ENCODE measurements at regions not wholly inside any gene's neighbourhood (a gene's known extent, or its start where the extent isn't known, plus 50 kb on each side); places are given as distances from the start of the nearest gene placed in this dataset.
"Not testable (repeated sequence)": the region's sequence is repeated elsewhere in the genome, so short reads cannot be mapped to it uniquely, and the experiment has no call there.

DNA sequence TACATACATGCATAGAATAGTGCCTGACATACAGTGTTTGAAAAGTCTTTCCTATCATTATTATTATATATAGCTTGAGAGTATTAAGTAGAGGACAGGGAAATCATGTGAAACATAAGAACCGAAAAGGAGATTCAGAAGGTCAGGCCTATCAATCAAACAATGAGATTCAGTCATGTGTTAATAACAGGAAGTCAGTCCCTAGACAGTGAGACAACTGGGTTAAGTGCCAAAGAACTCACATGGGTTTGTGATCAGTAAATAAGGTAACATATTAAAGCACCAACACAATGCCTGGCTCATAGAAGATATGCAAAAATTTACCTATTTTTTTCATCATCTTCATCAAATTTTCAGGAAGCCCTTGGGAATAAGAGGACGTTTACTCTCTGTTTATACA is 174.3 kb upstream of the FAT3 start:
- intact Hi-C loops (cut with DNase I) = no loop called here
- no peak for DNase-seq (ENCODE audit: missing footprints)
- no peak for ATAC-seq

DNA sequence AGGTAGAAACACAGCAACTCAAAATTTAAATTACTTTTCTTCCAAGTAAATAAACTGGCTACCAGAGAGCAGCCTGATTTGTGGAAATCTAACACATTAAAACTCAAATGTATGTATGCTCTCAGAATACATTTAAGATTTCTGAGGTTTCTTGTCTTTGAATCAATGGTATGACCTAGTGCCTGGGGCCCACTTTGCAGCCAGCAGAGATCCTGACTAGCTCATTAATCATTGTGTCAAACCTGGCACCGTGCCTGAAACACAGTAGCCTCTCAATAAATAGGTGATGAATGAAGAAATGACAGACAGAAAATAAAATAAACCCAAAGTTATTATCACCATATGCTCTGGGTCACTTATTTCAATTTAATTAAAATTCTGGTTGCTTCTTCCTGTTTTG is 176.2 kb upstream of the FAT3 start:
- ATAC-seq = no peak
- intact Hi-C loops (cut with DNase I) = no loop called here
- no peak for DNase-seq (ENCODE audit: missing footprints)

DNA sequence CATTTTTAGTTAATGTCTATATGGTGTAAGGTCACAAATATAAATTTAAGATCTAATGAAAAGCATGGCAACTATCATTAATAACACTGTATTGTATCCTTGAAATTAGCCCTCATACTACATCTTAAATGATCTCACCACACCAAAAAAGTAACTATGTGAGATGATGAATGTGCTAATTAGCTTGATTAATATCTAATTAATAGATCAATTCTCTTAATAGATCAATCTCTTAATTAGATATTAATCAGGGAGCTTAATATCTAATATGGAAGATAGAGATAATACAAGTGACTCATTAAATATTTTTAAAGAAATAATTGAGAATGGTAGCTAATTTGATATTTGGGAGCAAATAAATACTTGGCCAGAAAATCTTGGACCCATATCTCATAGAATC is 178.5 kb upstream of the FAT3 start:
- intact Hi-C loops (cut with DNase I) = no loop called here
- DNase-seq (ENCODE audit: missing footprints) = no peak
- ATAC-seq = no peak

DNA sequence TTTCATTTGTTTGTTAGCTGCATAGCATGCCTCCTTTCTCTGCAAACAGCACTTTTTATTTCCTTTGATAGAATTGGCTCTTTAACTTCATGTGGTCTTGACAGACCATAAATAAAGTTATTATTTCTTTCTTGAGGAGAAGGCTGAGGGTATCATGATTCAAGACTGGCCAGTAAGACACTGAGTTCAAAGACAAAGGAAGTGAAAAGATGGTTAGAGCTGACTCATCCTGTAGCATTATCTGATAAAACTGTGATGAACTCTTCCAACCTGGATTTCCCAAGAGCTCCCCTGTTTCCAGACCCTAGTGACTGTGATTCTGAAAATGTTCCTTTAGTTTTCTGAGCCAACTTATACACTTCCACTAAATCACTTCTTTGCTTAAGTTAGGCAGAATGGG is 179.3 kb upstream of the FAT3 start:
- intact Hi-C loops (cut with DNase I) = no loop called here
- ATAC-seq (no peak), DNase-seq (ENCODE audit: missing footprints) (no peak)

DNA sequence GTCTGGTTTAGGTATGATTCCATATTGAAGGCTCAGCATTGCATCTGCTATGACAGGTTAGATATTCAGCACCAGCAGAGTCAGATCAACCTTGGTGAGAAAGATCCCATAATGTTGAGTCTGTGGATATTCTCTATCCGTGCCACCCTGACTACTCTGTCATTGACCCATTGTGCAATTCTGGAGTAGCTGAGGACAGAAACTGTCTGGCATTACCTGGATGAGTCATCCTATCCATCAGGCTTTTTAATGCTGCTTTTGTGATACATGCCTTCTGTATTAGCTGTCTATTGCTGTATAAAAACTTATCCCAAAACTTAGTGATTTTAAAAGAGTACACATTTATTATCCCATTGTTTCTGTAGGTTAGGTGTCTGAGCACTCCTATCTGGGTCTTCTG is 189.1 kb upstream of the FAT3 start:
- intact Hi-C loops (cut with DNase I) = no loop called here
- DNase-seq (ENCODE audit: missing footprints) (no peak), ATAC-seq (no peak)

DNA sequence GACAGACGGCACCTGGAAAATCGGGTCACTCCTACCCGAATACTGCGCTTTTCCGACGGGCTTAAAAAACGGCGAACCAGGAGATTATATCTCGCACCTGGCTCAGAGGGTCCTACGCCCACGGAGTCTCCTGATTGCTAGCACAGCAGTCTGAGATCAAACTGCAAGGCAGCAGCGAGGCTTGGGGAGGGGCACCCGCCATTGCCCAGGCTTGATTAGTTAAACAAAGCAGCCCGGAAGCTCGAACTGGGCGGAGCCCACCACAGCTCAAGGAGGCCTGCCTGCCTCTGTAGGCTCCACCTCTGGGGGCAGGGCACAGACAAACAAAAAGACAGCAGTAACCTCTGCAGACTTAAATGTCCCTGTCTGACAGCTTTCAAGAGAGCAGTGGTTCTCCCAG is 197.5 kb upstream of the FAT3 start:
- ATAC-seq; DNase-seq (ENCODE audit: missing footprints); intact Hi-C loops (cut with DNase I): not testable (repeated sequence)

DNA sequence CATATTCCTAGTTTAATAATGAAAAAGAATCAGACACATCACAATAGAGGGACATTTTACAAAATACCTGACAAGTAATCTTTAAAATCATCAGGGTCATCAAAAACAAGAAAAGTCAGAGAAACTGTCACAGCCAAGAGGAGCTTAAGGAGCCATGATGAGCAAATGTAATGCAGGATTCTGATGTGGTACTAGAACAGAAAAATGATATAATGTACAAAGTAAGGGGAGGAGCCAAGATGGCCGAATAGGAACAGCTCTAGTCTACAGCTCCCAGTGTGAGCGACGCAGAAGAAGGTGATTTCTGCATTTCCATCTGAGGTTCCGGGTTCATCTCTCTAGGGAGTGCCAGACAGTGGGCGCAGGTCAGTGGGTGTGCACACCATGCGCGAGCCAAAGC is 198.0 kb upstream of the FAT3 start:
- ATAC-seq (no peak), DNase-seq (ENCODE audit: missing footprints) (no peak)
- intact Hi-C loops (cut with DNase I) = no loop called here

DNA sequence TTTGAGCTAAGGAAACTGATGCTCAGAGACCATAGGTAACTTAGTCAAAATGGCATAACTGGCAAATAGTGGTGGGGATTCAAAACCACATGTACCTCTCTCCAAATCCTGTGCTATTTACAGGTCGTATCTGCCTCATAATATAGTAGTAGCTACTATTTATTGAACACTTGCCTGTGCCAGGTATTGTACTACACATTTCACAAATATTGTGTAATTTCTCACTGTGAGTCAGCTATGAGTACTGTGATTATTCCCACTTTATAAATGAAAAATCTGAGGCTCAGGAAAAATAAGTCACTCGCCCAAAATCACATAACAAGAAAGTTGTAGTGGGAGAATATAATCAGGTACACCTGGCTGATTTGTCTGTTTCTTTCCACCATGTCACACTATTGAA is 199.8 kb upstream of the FAT3 start:
- DNase-seq (ENCODE audit: missing footprints) (no peak), ATAC-seq (no peak)
- intact Hi-C loops (cut with DNase I) = no loop called here

DNA sequence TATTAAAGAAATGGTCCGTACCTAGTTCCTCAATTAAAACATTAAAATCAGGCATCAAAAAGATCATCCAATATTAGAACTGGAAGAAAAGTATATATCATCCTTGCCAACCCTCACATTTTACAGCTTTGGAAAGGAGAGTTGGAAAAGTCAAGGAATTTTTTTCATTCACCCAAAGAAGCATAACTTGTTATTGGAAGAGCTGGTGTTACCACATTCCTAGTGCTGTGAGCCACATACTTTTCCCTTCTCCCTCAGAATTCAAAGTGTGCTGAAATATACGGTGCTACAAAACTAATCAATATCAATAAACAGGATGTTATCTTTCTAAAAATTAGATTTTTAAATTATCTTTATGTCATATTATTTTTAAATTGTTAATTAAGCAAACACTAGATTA is 202.1 kb upstream of the FAT3 start:
- intact Hi-C loops (cut with DNase I) = no loop called here
- ATAC-seq (no peak), DNase-seq (ENCODE audit: missing footprints) (no peak)

DNA sequence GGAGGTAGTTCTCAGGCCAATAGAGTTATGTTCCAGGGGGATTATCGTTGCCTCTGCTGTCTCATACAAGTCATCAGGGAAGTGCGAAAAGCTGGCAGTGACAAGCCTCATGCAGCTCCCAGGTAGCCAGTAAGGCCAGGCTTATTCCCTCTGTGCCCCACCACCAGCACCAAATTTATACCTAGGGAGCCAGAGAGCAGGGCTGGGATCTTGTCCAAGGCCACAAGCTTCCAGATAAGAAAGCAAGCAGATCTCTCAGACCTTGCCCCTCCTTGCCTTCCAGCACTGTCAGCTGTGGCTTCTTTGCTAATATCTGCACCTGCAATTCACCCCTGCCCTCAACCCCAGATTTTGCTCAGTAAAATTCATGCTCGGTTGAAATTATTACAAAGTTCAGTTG is 206.3 kb upstream of the FAT3 start:
- DNase-seq (ENCODE audit: missing footprints) (no peak), ATAC-seq (peak; percentile 23)
- intact Hi-C loops (cut with DNase I) = no loop called here

DNA sequence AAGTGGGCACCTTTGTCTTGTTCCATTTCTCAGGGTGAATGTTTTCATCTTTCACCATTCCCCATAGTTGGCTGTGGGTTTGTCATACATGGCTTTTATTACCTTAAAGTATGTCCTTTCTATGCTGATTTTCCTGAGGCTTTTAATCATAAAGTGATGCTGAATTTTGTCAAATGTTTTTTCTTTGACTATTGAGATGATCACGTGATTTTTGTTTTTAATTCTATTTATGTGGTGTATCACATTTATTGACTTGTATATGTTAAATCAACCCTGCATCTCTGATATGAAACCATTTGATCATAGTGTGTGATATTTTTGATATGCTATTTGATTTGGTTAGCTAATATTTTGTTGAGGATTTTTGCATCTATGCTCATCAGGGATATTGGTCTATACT is 216.4 kb upstream of the FAT3 start:
- ATAC-seq (no peak), DNase-seq (ENCODE audit: missing footprints) (no peak)
- intact Hi-C loops (cut with DNase I) = no loop called here

DNA sequence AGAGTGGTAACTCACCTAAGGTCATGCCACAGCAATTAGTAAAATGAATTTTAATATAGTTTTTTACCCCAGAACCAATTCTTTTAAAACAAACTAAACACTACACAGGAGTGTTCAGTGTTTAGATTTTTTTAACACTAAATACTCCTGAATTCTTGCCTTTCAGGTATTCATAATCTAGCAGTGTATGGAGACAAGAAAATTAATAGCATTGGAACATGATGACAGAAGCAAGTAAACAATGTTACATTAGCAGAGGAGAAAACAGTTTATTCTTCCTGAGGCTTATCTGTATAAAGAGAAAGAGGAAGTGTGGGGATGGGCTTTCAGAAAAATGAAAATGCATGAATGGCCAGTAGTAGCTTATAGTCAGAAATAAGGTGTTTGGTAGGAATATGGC is 222.1 kb upstream of the FAT3 start:
- intact Hi-C loops (cut with DNase I) = no loop called here
- DNase-seq (ENCODE audit: missing footprints) (no peak), ATAC-seq (no peak)

DNA sequence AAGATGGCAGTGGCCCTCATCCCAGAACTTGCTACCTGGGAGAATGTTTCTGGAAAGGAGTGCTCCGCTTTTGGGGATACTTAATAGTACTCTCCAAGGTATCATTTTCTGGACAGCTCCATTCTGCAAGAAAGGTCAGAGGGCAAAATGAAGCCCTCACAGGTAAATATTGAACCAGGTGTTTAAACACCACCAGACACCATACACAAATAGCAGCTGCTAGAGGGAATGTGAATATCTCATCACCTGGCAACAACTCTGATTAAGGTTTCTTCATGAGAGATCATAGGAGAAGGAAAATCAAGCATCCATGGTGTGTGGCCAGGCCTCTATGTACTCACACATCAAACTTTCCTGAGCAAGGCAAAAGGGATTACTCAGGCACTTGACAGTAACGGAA is 226.1 kb upstream of the FAT3 start:
- DNase-seq (ENCODE audit: missing footprints) (no peak), ATAC-seq (no peak)
- intact Hi-C loops (cut with DNase I) = no loop called here

DNA sequence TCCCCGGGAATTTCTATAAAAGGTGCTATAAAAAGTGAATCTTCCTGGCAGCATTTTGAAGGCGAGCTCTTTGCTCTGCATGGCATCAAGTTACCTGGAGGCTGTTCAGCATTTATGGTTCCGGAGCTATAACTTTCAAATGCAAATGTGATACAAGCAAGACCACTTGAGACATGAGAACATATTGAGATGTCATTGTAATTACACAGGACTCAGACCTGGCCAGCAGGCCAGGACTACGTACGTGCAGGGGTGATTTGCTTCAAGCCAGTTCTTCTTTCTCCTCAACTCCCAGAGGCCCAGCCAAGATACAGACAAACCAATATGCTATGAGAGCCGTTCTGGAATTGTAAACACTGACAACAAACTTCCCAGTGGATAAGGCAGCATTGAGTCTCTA is 227.4 kb upstream of the FAT3 start:
- intact Hi-C loops (cut with DNase I) = no loop called here
- DNase-seq (ENCODE audit: missing footprints) = no peak
- ATAC-seq = no peak

DNA sequence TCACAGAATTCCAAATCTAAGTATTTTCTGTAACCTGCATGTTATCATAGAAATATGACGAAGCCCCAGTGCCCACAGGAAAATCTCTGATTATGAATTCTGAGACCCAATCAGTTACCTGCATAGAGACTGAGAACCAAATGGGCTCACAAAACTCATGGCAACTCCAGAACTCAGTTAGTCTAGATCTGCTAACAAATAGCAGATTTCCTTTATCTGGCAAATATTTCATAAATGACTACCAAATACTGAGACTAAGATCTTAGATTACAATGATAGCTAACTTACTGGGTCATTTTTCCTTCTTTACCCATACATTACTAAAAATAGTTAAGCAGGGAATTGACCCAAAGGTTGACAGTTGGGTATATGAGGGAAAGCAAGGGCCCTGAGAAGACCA is 228.1 kb upstream of the FAT3 start:
- DNase-seq (ENCODE audit: missing footprints) (no peak), ATAC-seq (no peak)
- intact Hi-C loops (cut with DNase I) = no loop called here

DNA sequence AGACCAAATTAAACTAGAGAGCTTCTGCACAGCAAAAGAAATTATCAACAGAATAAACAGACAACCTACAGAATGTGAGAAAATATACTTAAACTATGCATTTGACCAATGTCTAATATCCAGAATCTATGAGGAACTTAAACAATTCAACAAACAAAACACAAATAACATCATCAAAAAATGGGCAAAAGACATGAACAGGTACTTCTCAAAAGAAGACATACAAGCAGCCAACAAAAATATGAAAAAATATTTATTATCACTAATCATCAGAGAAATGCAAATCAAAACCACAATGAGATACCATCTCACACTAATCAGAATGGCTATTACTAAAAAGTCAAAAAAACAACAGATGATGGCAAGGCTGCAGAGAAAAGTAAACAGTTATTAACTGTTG is 236.2 kb upstream of the FAT3 start:
- intact Hi-C loops (cut with DNase I); ATAC-seq; DNase-seq (ENCODE audit: missing footprints): not testable (repeated sequence)

DNA sequence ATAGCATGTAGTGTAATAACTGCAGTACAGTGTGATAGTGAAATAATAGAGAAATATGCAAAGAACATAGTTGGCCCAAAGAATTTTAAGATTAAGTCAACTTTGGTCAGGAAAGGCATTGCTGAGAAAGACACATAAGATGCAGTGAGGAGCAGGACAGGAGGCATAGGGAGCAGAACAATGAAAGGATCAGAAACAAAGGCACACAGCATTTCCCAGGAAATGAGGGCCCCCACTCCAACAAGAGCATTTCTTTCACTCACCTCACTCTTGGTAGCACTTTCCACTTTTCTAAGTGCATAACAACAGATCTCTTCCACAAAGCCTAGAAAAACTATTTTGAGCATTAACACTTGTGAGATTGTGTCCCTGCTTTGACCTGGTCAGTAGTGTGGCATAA is 238.4 kb upstream of the FAT3 start:
- intact Hi-C loops (cut with DNase I) = no loop called here
- ATAC-seq (no peak), DNase-seq (ENCODE audit: missing footprints) (no peak)

DNA sequence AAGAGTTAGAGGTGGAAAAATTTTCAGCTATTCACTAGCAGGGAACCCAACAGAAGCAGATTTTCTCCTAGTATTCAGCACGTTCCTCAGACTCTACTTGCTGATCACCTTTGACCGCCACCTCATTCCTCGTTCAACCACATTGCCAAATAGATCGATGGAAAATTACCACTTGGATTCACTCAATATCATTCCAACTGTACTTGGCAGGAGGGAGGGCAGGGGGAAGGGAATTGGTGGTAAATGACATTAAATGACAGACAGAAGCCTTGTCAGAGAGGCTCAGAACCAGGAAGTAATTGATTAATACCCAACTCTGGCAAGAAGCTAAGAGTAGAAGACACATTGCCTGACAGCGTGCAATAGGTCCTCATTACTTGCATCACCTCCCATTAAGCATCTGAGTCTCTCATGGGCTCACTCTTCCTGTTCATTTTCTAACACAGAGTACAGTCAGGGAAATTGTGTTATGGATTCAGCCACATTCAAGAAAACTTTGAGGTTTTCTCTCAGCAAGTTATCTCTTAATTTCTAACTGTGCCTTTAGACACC is 240.5 kb upstream of the FAT3 start:
- intact Hi-C loops (cut with DNase I) = no loop called here
- DNase-seq (ENCODE audit: missing footprints) (no peak), ATAC-seq (no peak)

DNA sequence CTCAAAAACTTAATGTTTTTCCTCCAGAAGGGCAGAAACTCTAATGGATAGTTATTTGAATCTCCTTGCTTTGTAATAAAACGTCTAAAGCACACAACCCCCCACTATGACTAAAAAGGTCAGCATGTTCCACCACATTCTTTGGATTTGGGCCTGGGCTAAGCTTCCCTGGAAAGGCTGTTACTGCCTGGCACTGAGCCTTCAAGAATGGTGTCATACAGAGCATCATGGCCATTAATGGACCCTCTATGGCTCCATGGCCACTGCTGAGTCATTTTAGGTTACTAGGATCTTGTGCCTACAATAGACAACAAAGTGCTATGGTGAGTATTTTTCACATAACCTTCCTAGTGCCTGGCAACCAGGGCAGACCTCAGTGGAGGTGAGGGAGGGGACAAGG is 242.6 kb upstream of the FAT3 start:
- ATAC-seq = peak; percentile 75
- peak; percentile 62 for DNase-seq (ENCODE audit: missing footprints)
- intact Hi-C loops (cut with DNase I) = no loop called here

DNA sequence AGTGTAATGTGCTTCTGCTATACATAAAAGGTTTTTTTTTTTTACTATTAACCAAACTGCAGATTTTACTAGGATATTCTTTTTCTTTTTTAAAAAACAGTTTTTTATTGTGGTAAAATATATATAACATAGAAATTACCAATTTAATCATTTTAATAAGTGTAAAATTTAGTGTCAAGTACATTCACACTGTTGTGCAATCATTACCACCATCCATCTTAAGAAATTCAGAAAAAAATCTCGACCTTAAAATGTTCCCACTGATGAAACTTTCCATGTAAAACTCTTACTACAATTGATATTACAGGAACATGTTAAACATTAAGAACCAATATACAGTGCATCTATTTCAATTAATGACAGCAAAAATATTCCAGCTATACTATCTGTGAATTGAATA is 244.8 kb upstream of the FAT3 start:
- ATAC-seq (no peak), DNase-seq (ENCODE audit: missing footprints) (no peak)
- intact Hi-C loops (cut with DNase I) = no loop called here

DNA sequence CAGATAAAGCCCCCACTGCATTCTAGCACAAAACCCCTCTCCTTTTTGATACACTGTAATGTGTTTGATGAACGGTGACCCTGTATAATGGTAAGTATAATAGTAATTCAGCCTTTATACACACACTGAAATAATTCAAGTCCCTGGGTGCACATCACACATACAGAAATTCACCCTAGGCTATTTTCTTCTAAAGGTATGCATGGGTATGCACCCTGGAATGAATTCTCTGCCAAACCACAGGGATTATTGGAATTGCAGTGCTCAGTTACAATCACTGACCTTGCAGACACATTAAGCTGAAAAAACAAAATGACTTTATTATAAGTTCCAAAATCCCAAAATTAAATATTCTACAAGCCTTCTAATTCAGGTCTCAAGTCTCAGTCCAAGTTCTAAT is 245.9 kb upstream of the FAT3 start:
- intact Hi-C loops (cut with DNase I) = no loop called here
- DNase-seq (ENCODE audit: missing footprints) (no peak), ATAC-seq (no peak)
